HEK293 (cell line): ENCODE measurements at regions not wholly inside any gene's neighbourhood (a gene's known extent, or its start where the extent isn't known, plus 50 kb on each side); places are given as distances from the start of the nearest gene placed in this dataset.

Experiments
- CTCF ChIA-PET: fragments of 350-600 bp; formaldehyde crosslinking; extraction: SDS; loops from one replicate; lab custom pipeline; 2021; ENCODE audit warnings: antibody characterized with exemption; lab: Yijun Ruan, JAX
- POLR2A ChIA-PET: fragments of 300-600 bp; formaldehyde crosslinking; extraction: SDS; loops from one replicate; lab custom pipeline; 2020; ENCODE audit warnings: antibody characterized with exemption, inconsistent platforms; lab: Yijun Ruan, JAX
- H3K27ac ChIP-seq: fragments of 200-500 bp; sonication (Bioruptor generic); 2 replicates; pipeline ENCODE4 v1.5.1; 2014; ENCODE audit warnings: low read depth, low read length, control low read depth, inconsistent platforms; ENCODE audit errors: extremely low read depth
- H3K36me3 ChIP-seq, 2 experiments: fragments of 200-500 bp in 1 of 2; sonication (Bioruptor generic) in 1 of 2; 1 replicate in 1 of 2; 2 replicates in 1 of 2; pipeline ENCODE4 v1.5.1; 2014 to 2017; ENCODE audit warnings: inconsistent platforms in 2 of 2, low read length in 2 of 2; ENCODE audit not compliant: control insufficient read depth in 2 of 2, insufficient read depth in 1 of 2
- H3K4me1 ChIP-seq: fragments of 200-500 bp; sonication (Bioruptor generic); 2 replicates; pipeline ENCODE4 v1.5.1; 2014; ENCODE audit warnings: mild to moderate bottlenecking, low read length, inconsistent platforms; ENCODE audit not compliant: control insufficient read depth, insufficient read depth
- H3K4me3 ChIP-seq: 2 replicates; pipeline ENCODE4 v1.5.1; 2011; ENCODE audit warnings: low read depth, mild to moderate bottlenecking, control low read depth, low read length, moderate library complexity
- H3K9me3 ChIP-seq: fragments of 200-500 bp; sonication (Bioruptor generic); 2 replicates; pipeline ENCODE4 v1.5.1; 2014; ENCODE audit warnings: low read depth, low read length, inconsistent platforms; ENCODE audit not compliant: control insufficient read depth, insufficient read depth
- BCL11A ChIP-seq: fragments of 450-650 bp; formaldehyde crosslinking; IDR thresholded peaks from 2 replicates; pipeline ENCODE4 v1.5.1; 2016; ENCODE audit warnings: low read depth, missing biosample characterization, missing genetic modification characterization
- TSHZ1 ChIP-seq: fragments of 450-650 bp; formaldehyde crosslinking; IDR thresholded peaks from 2 replicates; pipeline ENCODE4 v1.5.1; 2016; ENCODE audit warnings: missing biosample characterization, missing genetic modification characterization, borderline replicate concordance
- ZBTB6 ChIP-seq: fragments of 450-650 bp; formaldehyde crosslinking; IDR thresholded peaks from 2 replicates; pipeline ENCODE4 v1.5.1; 2017; ENCODE audit warnings: missing biosample characterization, missing genetic modification characterization
- ZNF10 ChIP-seq: fragments of 450-650 bp; formaldehyde crosslinking; IDR thresholded peaks from 2 replicates; pipeline ENCODE4 v1.5.1; 2017; ENCODE audit warnings: missing biosample characterization, missing genetic modification characterization
- ZNF132 ChIP-seq: fragments of 450-650 bp; formaldehyde crosslinking; IDR thresholded peaks from 2 replicates; pipeline ENCODE4 v1.5.1; 2017; ENCODE audit warnings: missing biosample characterization, missing genetic modification characterization, borderline replicate concordance
- ZNF16 ChIP-seq: fragments of 450-650 bp; formaldehyde crosslinking; IDR thresholded peaks from 2 replicates; pipeline ENCODE4 v1.5.1; 2016; ENCODE audit warnings: low read depth, missing biosample characterization, missing genetic modification characterization
- ZNF18 ChIP-seq: fragments of 450-650 bp; formaldehyde crosslinking; IDR thresholded peaks from 2 replicates; pipeline ENCODE4 v1.5.1; 2016; ENCODE audit warnings: missing biosample characterization, missing genetic modification characterization
- ZNF239 ChIP-seq: fragments of 450-650 bp; formaldehyde crosslinking; IDR thresholded peaks from 2 replicates; pipeline ENCODE4 v1.5.1; 2016; ENCODE audit warnings: missing biosample characterization, missing genetic modification characterization
- ZNF266 ChIP-seq: fragments of 450-650 bp; formaldehyde crosslinking; IDR thresholded peaks from 2 replicates; pipeline ENCODE4 v1.5.1; 2016; ENCODE audit warnings: missing biosample characterization, missing genetic modification characterization, low read depth
- ZNF292 ChIP-seq: fragments of 450-650 bp; formaldehyde crosslinking; IDR thresholded peaks from 2 replicates; pipeline ENCODE4 v1.5.1; 2016; ENCODE audit warnings: low read depth, missing biosample characterization, missing genetic modification characterization, borderline replicate concordance
- ZNF585B ChIP-seq: fragments of 450-650 bp; formaldehyde crosslinking; IDR thresholded peaks from 2 replicates; pipeline ENCODE4 v1.5.1; 2016; ENCODE audit warnings: missing biosample characterization, missing genetic modification characterization
- ZNF600 ChIP-seq: fragments of 450-650 bp; formaldehyde crosslinking; IDR thresholded peaks from 2 replicates; pipeline ENCODE4 v1.5.1; 2016; ENCODE audit warnings: missing biosample characterization, missing genetic modification characterization
- ZNF670 ChIP-seq: fragments of 450-650 bp; formaldehyde crosslinking; IDR thresholded peaks from 2 replicates; pipeline ENCODE4 v1.5.1; 2016; ENCODE audit warnings: missing biosample characterization, missing genetic modification characterization, low read depth
- ZNF791 ChIP-seq: fragments of 450-650 bp; formaldehyde crosslinking; IDR thresholded peaks from 2 replicates; pipeline ENCODE4 v1.5.1; 2016; ENCODE audit warnings: missing biosample characterization, missing genetic modification characterization
- ZSCAN4 ChIP-seq: fragments of 450-650 bp; formaldehyde crosslinking; IDR thresholded peaks from 2 replicates; pipeline ENCODE4 v1.5.1; 2017; ENCODE audit warnings: missing biosample characterization, missing genetic modification characterization
- TF ChIP-seq, protein P1 (sequence below): fragments of 450-650 bp; formaldehyde crosslinking; IDR thresholded peaks from 2 replicates; pipeline ENCODE4 v1.5.1; 2016; ENCODE audit warnings: missing biosample characterization, missing genetic modification characterization
- TF ChIP-seq, protein P2 (sequence below): fragments of 450-650 bp; formaldehyde crosslinking; IDR thresholded peaks from 2 replicates; pipeline ENCODE4 v1.5.1; 2016; ENCODE audit warnings: missing biosample characterization, missing genetic modification characterization, borderline replicate concordance
- TF ChIP-seq, protein P3 (sequence below): fragments of 450-650 bp; formaldehyde crosslinking; IDR thresholded peaks from 2 replicates; pipeline ENCODE4 v1.5.1; 2016; ENCODE audit warnings: missing biosample characterization, missing genetic modification characterization

DNA sequence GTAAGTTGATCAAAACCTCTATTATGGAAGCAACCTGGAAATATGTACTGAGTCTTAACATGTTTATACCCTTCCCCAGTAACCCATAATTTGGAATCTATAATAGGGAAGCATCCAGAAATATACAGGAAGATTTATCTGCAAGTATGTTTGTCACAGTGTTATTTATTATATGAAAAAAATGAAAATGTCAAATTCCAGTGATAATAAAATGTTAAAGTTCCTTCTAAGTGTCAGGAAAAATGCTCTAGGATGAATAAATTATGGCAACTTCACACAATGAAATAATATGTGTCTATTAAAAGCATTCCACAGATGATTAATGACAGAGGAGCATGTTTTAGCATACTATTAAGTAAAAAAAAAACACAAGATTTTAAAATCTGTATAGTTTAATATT lies 202.3 kb upstream of the PRNP start:
- H3K4me1 ChIP-seq, result peaks cover 14% of the 10 kb centered on the region; the same call in 1 of the 2 replicates
- ChIA-PET POLR2A (no interaction called here), CTCF (no interaction called here)
- no peak overlapping the region for H3K4me3 ChIP-seq
- no peaks in the 10 kb centered on the region for H3K9me3 ChIP-seq
- no peaks in the 10 kb centered on the region for H3K36me3 ChIP-seq
- H3K27ac ChIP-seq, result no peak overlapping the region
- no peak for TF ChIP-seq TSHZ1 (tag by site-specific recombination)
- no peak for TF ChIP-seq ZNF10
- no peak for TF ChIP-seq ZBTB6 (tag by site-specific recombination)
- TF ChIP-seq ZNF18 (tag by site-specific recombination), result no peak
- TF ChIP-seq, protein P1, sequence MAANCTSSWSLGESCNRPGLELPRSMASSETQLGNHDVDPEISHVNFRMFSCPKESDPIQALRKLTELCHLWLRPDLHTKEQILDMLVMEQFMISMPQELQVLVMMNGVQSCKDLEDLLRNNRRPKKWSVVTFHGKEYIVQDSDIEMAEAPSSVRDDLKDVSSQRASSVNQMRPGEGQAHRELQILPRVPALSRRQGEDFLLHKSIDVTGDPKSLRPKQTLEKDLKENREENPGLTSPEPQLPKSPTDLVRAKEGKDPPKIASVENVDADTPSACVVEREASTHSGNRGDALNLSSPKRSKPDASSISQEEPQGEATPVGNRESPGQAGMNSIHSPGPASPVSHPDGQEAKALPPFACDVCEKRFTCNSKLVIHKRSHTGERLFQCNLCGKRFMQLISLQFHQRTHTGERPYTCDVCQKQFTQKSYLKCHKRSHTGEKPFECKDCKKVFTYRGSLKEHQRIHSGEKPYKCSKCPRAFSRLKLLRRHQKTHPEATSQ (tag by site-specific recombination), result no peak

- Histone ChIP-seq H3K4me3 (no peak overlapping the region), H3K9me3 (no peaks in the 10 kb centered on the region), H3K4me1 (peaks cover 14% of the 10 kb centered on the region; the same call in 1 of the 2 replicates), H3K27ac (no peak overlapping the region), H3K36me3 (no peaks in the 10 kb centered on the region)
- ChIA-PET CTCF (no interaction called here), POLR2A (no interaction called here)
- TF ChIP-seq ZNF239 (tag by site-specific recombination), result no peak
- TF ChIP-seq, protein P2, sequence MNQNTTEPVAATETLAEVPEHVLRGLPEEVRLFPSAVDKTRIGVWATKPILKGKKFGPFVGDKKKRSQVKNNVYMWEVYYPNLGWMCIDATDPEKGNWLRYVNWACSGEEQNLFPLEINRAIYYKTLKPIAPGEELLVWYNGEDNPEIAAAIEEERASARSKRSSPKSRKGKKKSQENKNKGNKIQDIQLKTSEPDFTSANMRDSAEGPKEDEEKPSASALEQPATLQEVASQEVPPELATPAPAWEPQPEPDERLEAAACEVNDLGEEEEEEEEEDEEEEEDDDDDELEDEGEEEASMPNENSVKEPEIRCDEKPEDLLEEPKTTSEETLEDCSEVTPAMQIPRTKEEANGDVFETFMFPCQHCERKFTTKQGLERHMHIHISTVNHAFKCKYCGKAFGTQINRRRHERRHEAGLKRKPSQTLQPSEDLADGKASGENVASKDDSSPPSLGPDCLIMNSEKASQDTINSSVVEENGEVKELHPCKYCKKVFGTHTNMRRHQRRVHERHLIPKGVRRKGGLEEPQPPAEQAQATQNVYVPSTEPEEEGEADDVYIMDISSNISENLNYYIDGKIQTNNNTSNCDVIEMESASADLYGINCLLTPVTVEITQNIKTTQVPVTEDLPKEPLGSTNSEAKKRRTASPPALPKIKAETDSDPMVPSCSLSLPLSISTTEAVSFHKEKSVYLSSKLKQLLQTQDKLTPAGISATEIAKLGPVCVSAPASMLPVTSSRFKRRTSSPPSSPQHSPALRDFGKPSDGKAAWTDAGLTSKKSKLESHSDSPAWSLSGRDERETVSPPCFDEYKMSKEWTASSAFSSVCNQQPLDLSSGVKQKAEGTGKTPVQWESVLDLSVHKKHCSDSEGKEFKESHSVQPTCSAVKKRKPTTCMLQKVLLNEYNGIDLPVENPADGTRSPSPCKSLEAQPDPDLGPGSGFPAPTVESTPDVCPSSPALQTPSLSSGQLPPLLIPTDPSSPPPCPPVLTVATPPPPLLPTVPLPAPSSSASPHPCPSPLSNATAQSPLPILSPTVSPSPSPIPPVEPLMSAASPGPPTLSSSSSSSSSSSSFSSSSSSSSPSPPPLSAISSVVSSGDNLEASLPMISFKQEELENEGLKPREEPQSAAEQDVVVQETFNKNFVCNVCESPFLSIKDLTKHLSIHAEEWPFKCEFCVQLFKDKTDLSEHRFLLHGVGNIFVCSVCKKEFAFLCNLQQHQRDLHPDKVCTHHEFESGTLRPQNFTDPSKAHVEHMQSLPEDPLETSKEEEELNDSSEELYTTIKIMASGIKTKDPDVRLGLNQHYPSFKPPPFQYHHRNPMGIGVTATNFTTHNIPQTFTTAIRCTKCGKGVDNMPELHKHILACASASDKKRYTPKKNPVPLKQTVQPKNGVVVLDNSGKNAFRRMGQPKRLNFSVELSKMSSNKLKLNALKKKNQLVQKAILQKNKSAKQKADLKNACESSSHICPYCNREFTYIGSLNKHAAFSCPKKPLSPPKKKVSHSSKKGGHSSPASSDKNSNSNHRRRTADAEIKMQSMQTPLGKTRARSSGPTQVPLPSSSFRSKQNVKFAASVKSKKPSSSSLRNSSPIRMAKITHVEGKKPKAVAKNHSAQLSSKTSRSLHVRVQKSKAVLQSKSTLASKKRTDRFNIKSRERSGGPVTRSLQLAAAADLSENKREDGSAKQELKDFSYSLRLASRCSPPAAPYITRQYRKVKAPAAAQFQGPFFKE, result no peak
- TF ChIP-seq ZNF791, result no peak
- TF ChIP-seq, protein P3, sequence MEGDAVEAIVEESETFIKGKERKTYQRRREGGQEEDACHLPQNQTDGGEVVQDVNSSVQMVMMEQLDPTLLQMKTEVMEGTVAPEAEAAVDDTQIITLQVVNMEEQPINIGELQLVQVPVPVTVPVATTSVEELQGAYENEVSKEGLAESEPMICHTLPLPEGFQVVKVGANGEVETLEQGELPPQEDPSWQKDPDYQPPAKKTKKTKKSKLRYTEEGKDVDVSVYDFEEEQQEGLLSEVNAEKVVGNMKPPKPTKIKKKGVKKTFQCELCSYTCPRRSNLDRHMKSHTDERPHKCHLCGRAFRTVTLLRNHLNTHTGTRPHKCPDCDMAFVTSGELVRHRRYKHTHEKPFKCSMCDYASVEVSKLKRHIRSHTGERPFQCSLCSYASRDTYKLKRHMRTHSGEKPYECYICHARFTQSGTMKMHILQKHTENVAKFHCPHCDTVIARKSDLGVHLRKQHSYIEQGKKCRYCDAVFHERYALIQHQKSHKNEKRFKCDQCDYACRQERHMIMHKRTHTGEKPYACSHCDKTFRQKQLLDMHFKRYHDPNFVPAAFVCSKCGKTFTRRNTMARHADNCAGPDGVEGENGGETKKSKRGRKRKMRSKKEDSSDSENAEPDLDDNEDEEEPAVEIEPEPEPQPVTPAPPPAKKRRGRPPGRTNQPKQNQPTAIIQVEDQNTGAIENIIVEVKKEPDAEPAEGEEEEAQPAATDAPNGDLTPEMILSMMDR, result no peak
- TF ChIP-seq ZNF16, result no peak
- TF ChIP-seq ZNF600 (tag by site-specific recombination), result no peak
- no peak for TF ChIP-seq ZNF132 (tag by site-specific recombination)
- TF ChIP-seq ZNF266, result no peak
- TF ChIP-seq ZNF670 (tag by site-specific recombination), result no peak
- TF ChIP-seq BCL11A (tag by site-specific recombination), result no peak
- TF ChIP-seq ZNF585B (tag by site-specific recombination), result no peak
- no peak for TF ChIP-seq ZNF292 (tag by site-specific recombination)
- no peak for TF ChIP-seq ZSCAN4 (tag by site-specific recombination)
Measured at GRCh38 chr20:4483486-4483885, 202.8 kb upstream of the PRNP start.
